Breast epithelium (tissue), 4 donors: ENCODE measurements at regions not wholly inside any gene's neighbourhood (a gene's known extent, or its start where the extent isn't known, plus 50 kb on each side); places are given as distances from the start of the nearest gene placed in this dataset.

Experiments used
- DNase-seq, 2 donors: peaks; one replicate each; pipeline ENCODE4 v3.0.0-alpha.2; 2019; ENCODE audit warnings: low spot score in 2 of 2
- H3K27ac ChIP-seq, 2 donors: fragments of 200-600 bp; sonication (generic) in 1 of 2; one replicate each; pipeline ENCODE4 v1.5.1; 2016 to 2019; ENCODE audit warnings: mild to moderate bottlenecking in 1 of 2
- H3K27me3 ChIP-seq, 2 donors: fragments of 200-600 bp; sonication (generic) in 1 of 2; one replicate each; pipeline versions ENCODE4 v1.5.1 to v1.6.0; 2017 to 2019; ENCODE audit warnings: control low read depth in 1 of 2, mild to moderate bottlenecking in 1 of 2
- H3K36me3 ChIP-seq: fragments of 200-600 bp; one replicate; pipeline ENCODE4 v1.5.1; 2019
- H3K4me1 ChIP-seq, 2 donors: fragments of 200-600 bp; sonication (generic); one replicate each; pipeline ENCODE4 v1.5.1; 2016 to 2019; ENCODE audit warnings: control low read depth in 1 of 2
- H3K4me3 ChIP-seq, 3 donors: fragments of 200-600 bp; sonication (generic); 1 replicate in 2 of 3; 2 replicates in 1 of 3; pipeline ENCODE4 v1.5.1; 2016 to 2019; ENCODE audit warnings: mild to moderate bottlenecking in 3 of 3, moderate library complexity in 2 of 3
- H3K9me3 ChIP-seq, 2 donors: fragments of 200-600 bp; sonication (generic) in 1 of 2; one replicate each; pipeline ENCODE4 v1.5.1; 2016 to 2019; ENCODE audit warnings: control low read depth in 1 of 2
- CTCF ChIP-seq, 3 donors: fragments of 450-650 bp; IDR thresholded peaks; one replicate each; pipeline ENCODE4 v1.5.1; 2016 to 2017; ENCODE audit warnings: antibody characterized with exemption in 3 of 3, mild to moderate bottlenecking in 3 of 3, moderate library complexity in 3 of 3
- POLR2A ChIP-seq: fragments of 450-650 bp; IDR thresholded peaks from one replicate; pipeline ENCODE4 v1.6.1; 2016; ENCODE audit warnings: antibody characterized with exemption, mild to moderate bottlenecking, moderate library complexity
- POLR2AphosphoS5 ChIP-seq, 3 donors: sonication (generic); formaldehyde crosslinking; IDR thresholded peaks; one replicate each; pipeline ENCODE4 v1.6.1; 2017; ENCODE audit warnings: antibody characterized with exemption in 3 of 3
- intact Hi-C: fragments of 100-400 bp; cut with DNase I; formaldehyde crosslinking; loops from one replicate; pipeline ENCODE4 v1.15.1; 2023; ENCODE audit warnings: low total_unique reads

- H3K4me3 ChIP-seq = no peak overlapping the region
- no peaks in the 10 kb centered on the region for H3K27me3 ChIP-seq
- H3K27ac ChIP-seq = no peak overlapping the region
- H3K9me3 ChIP-seq = no peaks in the 10 kb centered on the region
- H3K36me3 ChIP-seq = no peaks in the 10 kb centered on the region
- no peaks in the 10 kb centered on the region for H3K4me1 ChIP-seq
- intact Hi-C loops = no loop called here
- no peak for TF ChIP-seq POLR2AphosphoS5 (IDR thresholded peaks at IDR 0.05)
- TF ChIP-seq CTCF (IDR thresholded peaks at IDR 0.05) = no peak
- no peak for TF ChIP-seq POLR2A
- DNase-seq = no peak
Observed at GRCh38 chr12:102618197-102618877, 138.0 kb upstream of the IGF1 start.

GRCh38 chr12:102616692-102617091 is 136.3 kb upstream of the IGF1 start:
- intact Hi-C loops = no loop called here
- no peaks in the 10 kb centered on the region for H3K4me1 ChIP-seq
- no peak overlapping the region for H3K4me3 ChIP-seq
- H3K36me3 ChIP-seq = no peaks in the 10 kb centered on the region
- TF ChIP-seq POLR2A (no peak), CTCF (IDR thresholded peaks at IDR 0.05) (no peak), POLR2AphosphoS5 (IDR thresholded peaks at IDR 0.05) (no peak)
- no peak for DNase-seq
- no peaks in the 10 kb centered on the region for H3K9me3 ChIP-seq
- H3K27ac ChIP-seq = no peak overlapping the region
- H3K27me3 ChIP-seq = no peaks in the 10 kb centered on the region

GRCh38 chr12:102611995-102612394 is 131.6 kb upstream of the IGF1 start:
- no peaks in the 10 kb centered on the region for H3K36me3 ChIP-seq
- H3K4me3 ChIP-seq = no peak overlapping the region
- no peaks in the 10 kb centered on the region for H3K27me3 ChIP-seq
- H3K4me1 ChIP-seq = no peaks in the 10 kb centered on the region
- no peaks in the 10 kb centered on the region for H3K9me3 ChIP-seq
- TF ChIP-seq POLR2AphosphoS5 (IDR thresholded peaks at IDR 0.05) = no peak
- TF ChIP-seq POLR2A = no peak
- no peak for TF ChIP-seq CTCF (IDR thresholded peaks at IDR 0.05)
- intact Hi-C loops = no loop called here
- no peak overlapping the region for H3K27ac ChIP-seq
- no peak for DNase-seq

GRCh38 chr12:102609996-102610395 is 129.6 kb upstream of the IGF1 start:
- Histone ChIP-seq H3K4me1 (no peaks in the 10 kb centered on the region), H3K4me3 (no peak overlapping the region), H3K9me3 (no peaks in the 10 kb centered on the region), H3K27ac (no peak overlapping the region), H3K36me3 (no peaks in the 10 kb centered on the region), H3K27me3 (no peaks in the 10 kb centered on the region)
- intact Hi-C loops = no loop called here
- no peak for DNase-seq
- TF ChIP-seq POLR2A (no peak), CTCF (IDR thresholded peaks at IDR 0.05) (no peak), POLR2AphosphoS5 (IDR thresholded peaks at IDR 0.05) (no peak)

- H3K9me3 ChIP-seq = no peaks in the 10 kb centered on the region
- H3K27ac ChIP-seq = peak overlapping the region in 1 of 2 donors; percentile 43
- H3K4me3 ChIP-seq = no peak overlapping the region
- no peaks in the 10 kb centered on the region for H3K27me3 ChIP-seq
- H3K4me1 ChIP-seq = no peaks in the 10 kb centered on the region
- no peak for DNase-seq
- no peaks in the 10 kb centered on the region for H3K36me3 ChIP-seq
- intact Hi-C loops = no loop called here
- no peak for TF ChIP-seq POLR2AphosphoS5 (IDR thresholded peaks at IDR 0.05)
- TF ChIP-seq CTCF (IDR thresholded peaks at IDR 0.05) = no peak
- TF ChIP-seq POLR2A = no peak
Observed at GRCh38 chr12:102603021-102603420, 122.7 kb upstream of the IGF1 start.
